ENCODE measurements at regions not wholly inside any gene's neighbourhood (a gene's known extent, or its start where the extent isn't known, plus 50 kb on each side); places are given as distances from the start of the nearest gene placed in this dataset.

- Histone ChIP-seq H3K9ac (ENCODE audit: low read depth, low read length) (no peak overlapping the region), H3K56ac (ENCODE audit: extremely low read depth, insufficient read depth, low read length) (no peak overlapping the region), H3K9me3 (ENCODE audit: control insufficient read depth, insufficient read depth, low read length) (peaks cover 2% of the 10 kb centered on the region; the same call in 1 of the 2 replicates), H3K4me3 (ENCODE audit: insufficient read depth, low read depth, low read length) (no peak overlapping the region), H3K27ac (ENCODE audit: insufficient read depth, low read length) (no peak overlapping the region), H2BK15ac (ENCODE audit: low read depth, low read length) (no peak overlapping the region), H4K91ac (ENCODE audit: insufficient read depth, low read depth, low read length) (no peak overlapping the region), H2AFZ (replicated peaks; ENCODE audit: low read length, poor library complexity) (no peak overlapping the region), H3K14ac (replicated peaks; ENCODE audit: low read depth, low read length) (no peak overlapping the region), H2BK20ac (ENCODE audit: low read depth, low read length) (no peak overlapping the region), H2BK120ac (ENCODE audit: low read depth, low read length) (no peak overlapping the region), H2AK9ac (replicated peaks; ENCODE audit: low read depth, low read length, poor library complexity) (no peak overlapping the region), H2AK5ac (ENCODE audit: low read depth, low read length) (no peak overlapping the region), H3K4me2 (ENCODE audit: low read depth, low read length) (no peak overlapping the region), H3K79me1 (ENCODE audit: low read depth in 1 of 2, low read length in 2 of 2) (no peaks in the 10 kb centered on the region), H3K18ac (ENCODE audit: low read depth, low read length) (no peak overlapping the region), H3K36me3 (ENCODE audit: control insufficient read depth, insufficient read depth, low read length) (no peaks in the 10 kb centered on the region), H3K27me3 (ENCODE audit: control insufficient read depth, insufficient read depth, low read length) (no peaks in the 10 kb centered on the region), H4K20me1 (ENCODE audit: insufficient read depth, low read length) (no peaks in the 10 kb centered on the region), H3K9me1 (ENCODE audit: insufficient read depth, low read length) (no peaks in the 10 kb centered on the region), H3K23ac (ENCODE audit: low read depth, low read length) (no peak overlapping the region), H3K4ac (ENCODE audit: low read depth, low read length) (no peak overlapping the region), H3K4me1 (ENCODE audit: control insufficient read depth, insufficient read depth, low read length) (no peaks in the 10 kb centered on the region), H4K8ac (ENCODE audit: low read depth in 2 of 2, low read length in 2 of 2) (no peak overlapping the region), H4K5ac (ENCODE audit: low read depth, low read length) (no peak overlapping the region), H2BK5ac (ENCODE audit: low read depth, low read length, poor library complexity, severe bottlenecking) (no peak overlapping the region)
- ChIA-PET POLR2A (ENCODE audit: unreplicated experiment) (no interaction called here), CTCF (no interaction called here)
- no CpG with 5 or more reads among the region's 7 CpGs for WGBS, 2 experiments (ENCODE audit: extremely low coverage in 2 of 2, insufficient read length in 1 of 2)
- dilution Hi-C loops (cut with HindIII; ENCODE audit: low sequenced_read_pairs, unreplicated experiment) (no loop called here), in situ Hi-C loops (cut with MboI; ENCODE audit: low sequenced_read_pairs) (no loop called here), intact Hi-C loops (cut with micrococcal nuclease) (no loop called here)
- no TSS peak for BruUV-seq (replicated peaks)
- no peak for ATAC-seq (ENCODE audit: low read depth)
- no peak for DNase-seq
- no peak for TF ChIP-seq SMC3 (IDR thresholded peaks at IDR 0.05; ENCODE audit: low read depth, low read length)
- TF ChIP-seq FOS (IDR thresholded peaks at IDR 0.05; ENCODE audit: low read depth, low read length): no peak
- TF ChIP-seq CHD1 (IDR thresholded peaks at IDR 0.05; ENCODE audit: low read depth, low read length): no peak
- no peak for TF ChIP-seq RCOR1 (IDR thresholded peaks at IDR 0.05; ENCODE audit: insufficient replicate concordance, low read length)
- TF ChIP-seq CTCF (conservative IDR thresholded peaks at IDR 0.05; ENCODE audit: low read depth, low read length): no peak
- TF ChIP-seq RFX5 (IDR thresholded peaks at IDR 0.05; ENCODE audit: low read depth, low read length): no peak
- no peak for TF ChIP-seq MAFK (IDR thresholded peaks at IDR 0.05; ENCODE audit: low read depth, low read length)
- TF ChIP-seq NFE2L2 (IDR thresholded peaks at IDR 0.05; ENCODE audit: low read depth, low read length): no peak
- no peak for TF ChIP-seq MAZ (IDR thresholded peaks at IDR 0.05; ENCODE audit: borderline replicate concordance, low read depth, low read length)
- no peak for TF ChIP-seq CEBPB (IDR thresholded peaks at IDR 0.05; ENCODE audit: low read depth, low read length)
- no peak for TF ChIP-seq RAD21 (IDR thresholded peaks at IDR 0.05; ENCODE audit: low read length)
- no peak for TF ChIP-seq MXI1 (IDR thresholded peaks at IDR 0.05; ENCODE audit: borderline replicate concordance, low read depth, low read length)
- TF ChIP-seq ELK1 (IDR thresholded peaks at IDR 0.05; ENCODE audit: borderline replicate concordance, low read depth, low read length): no peak
- no peak for TF ChIP-seq USF2 (IDR thresholded peaks at IDR 0.05; ENCODE audit: low read depth, low read length)
- no peak for TF ChIP-seq POLR2A (IDR thresholded peaks at IDR 0.05; ENCODE audit: low read depth, low read length)
These were observed 152.0 kb upstream of the SLC13A1 start for GRCh38 chr7:123351516-123352505.
